ENCODE measurements at regions not wholly inside any gene's neighbourhood (a gene's known extent, or its start where the extent isn't known, plus 50 kb on each side); places are given as distances from the start of the nearest gene placed in this dataset.

- TF ChIP-seq CTCF (conservative IDR thresholded peaks at IDR 0.05 in 1 of 2, IDR thresholded peaks at IDR 0.05 in 1 of 2; ENCODE audit: low read depth in 1 of 2, low read length in 2 of 2) (no peak), EZH2 (IDR thresholded peaks at IDR 0.05; ENCODE audit: low read length, missing control alignments) (no peak)
Measured at GRCh38 chr6:12418946-12419345, 128.8 kb downstream of the EDN1 start.

Data from fibroblast of lung (primary cell).